ENCODE measurements at regions not wholly inside any gene's neighbourhood (a gene's known extent, or its start where the extent isn't known, plus 50 kb on each side); places are given as distances from the start of the nearest gene placed in this dataset.

- DNase-seq (ENCODE audit: low spot score), result no peak
Measured at GRCh38 chr6:106771822-106772221, 142.4 kb downstream of the QRSL1 start.

- DNase-seq (ENCODE audit: low spot score), result no peak
Measured at GRCh38 chr6:106770663-106771062, 141.3 kb downstream of the QRSL1 start.

GRCh38 chr6:106770081-106770480 is 140.7 kb downstream of the QRSL1 start:
- DNase-seq (ENCODE audit: low spot score), result no peak

GRCh38 chr6:106767271-106767670 is 137.9 kb downstream of the QRSL1 start:
- DNase-seq (ENCODE audit: low spot score), result no peak

- DNase-seq (ENCODE audit: low spot score), result no peak
Measured at GRCh38 chr6:106766201-106766600, 136.8 kb downstream of the QRSL1 start.

GRCh38 chr6:106765496-106765895 is 136.1 kb downstream of the QRSL1 start:
- no peak for DNase-seq (ENCODE audit: low spot score)

- no peak for DNase-seq (ENCODE audit: low spot score)
Measured at GRCh38 chr6:106764353-106764980, 135.1 kb downstream of the QRSL1 start.

- no peak for DNase-seq (ENCODE audit: low spot score)
Measured at GRCh38 chr6:106763361-106763760, 134.0 kb downstream of the QRSL1 start.

- DNase-seq (ENCODE audit: low spot score), result no peak
Measured at GRCh38 chr6:106761160-106761559, 131.8 kb downstream of the QRSL1 start.

GRCh38 chr6:106759112-106759511 is 129.7 kb downstream of the QRSL1 start:
- DNase-seq (ENCODE audit: low spot score), result no peak

- no peak for DNase-seq (ENCODE audit: low spot score)
Measured at GRCh38 chr6:106757722-106758467, 128.5 kb downstream of the QRSL1 start.

GRCh38 chr6:106757267-106757666 is 127.9 kb downstream of the QRSL1 start:
- DNase-seq (ENCODE audit: low spot score), result no peak

- no peak for DNase-seq (ENCODE audit: low spot score)
Measured at GRCh38 chr6:106754215-106754614, 124.8 kb downstream of the QRSL1 start.

GRCh38 chr6:106752641-106753040 is 123.3 kb downstream of the QRSL1 start:
- no peak for DNase-seq (ENCODE audit: low spot score)

- no peak for DNase-seq (ENCODE audit: low spot score)
Measured at GRCh38 chr6:106751501-106752252, 122.3 kb downstream of the QRSL1 start.

- no peak for DNase-seq (ENCODE audit: low spot score)
Measured at GRCh38 chr6:106750946-106751345, 121.6 kb downstream of the QRSL1 start.

GRCh38 chr6:106750142-106750918 is 121.0 kb downstream of the QRSL1 start:
- DNase-seq (ENCODE audit: low spot score), result no peak

GRCh38 chr6:106749609-106750008 is 120.2 kb downstream of the QRSL1 start:
- no peak for DNase-seq (ENCODE audit: low spot score)

GRCh38 chr6:106748547-106749207 is 119.3 kb downstream of the QRSL1 start:
- DNase-seq (ENCODE audit: low spot score), result no peak

GRCh38 chr6:106747139-106747538 is 117.8 kb downstream of the QRSL1 start:
- no peak for DNase-seq (ENCODE audit: low spot score)

- no peak for DNase-seq (ENCODE audit: low spot score)
Measured at GRCh38 chr6:106746652-106747051, 117.3 kb downstream of the QRSL1 start.

Measured in cerebellar cortex (tissue), 1 donor.